ENCODE measurements at regions not wholly inside any gene's neighbourhood (a gene's known extent, or its start where the extent isn't known, plus 50 kb on each side); places are given as distances from the start of the nearest gene placed in this dataset.

- TF ChIP-seq EZH2phosphoT487 (IDR thresholded peaks at IDR 0.05; ENCODE audit: low read depth) (no peak), CTCF (IDR thresholded peaks at IDR 0.05; ENCODE audit: low read depth, low read length) (no peak)
Measured at GRCh38 chr2:54061272-54061671, 54.1 kb upstream of the ACYP2 start.

Measured in OCI-LY3 (cell line).